NCI-H2081 treated with DMSO at 0.1 percent for 48 hours (cell line): ENCODE measurements at regions not wholly inside any gene's neighbourhood (a gene's known extent, or its start where the extent isn't known, plus 50 kb on each side); places are given as distances from the start of the nearest gene placed in this dataset.
"Not testable (repeated sequence)": the region's sequence is repeated elsewhere in the genome, so short reads cannot be mapped to it uniquely, and the experiment has no call there.

Experiments used
- DNase-seq: peaks from one replicate; lab custom pipeline; 2025; lab: John Stamatoyannopoulos, UW

- no peak for DNase-seq
Observed at GRCh38 chr12:75868501-75868900, 163.1 kb downstream of the PHLDA1 start.

- DNase-seq = no peak
Observed at GRCh38 chr12:75865315-75865714, 166.3 kb downstream of the PHLDA1 start.

- DNase-seq = no peak
Observed at GRCh38 chr12:75864161-75864560, 167.4 kb downstream of the PHLDA1 start.

DNA sequence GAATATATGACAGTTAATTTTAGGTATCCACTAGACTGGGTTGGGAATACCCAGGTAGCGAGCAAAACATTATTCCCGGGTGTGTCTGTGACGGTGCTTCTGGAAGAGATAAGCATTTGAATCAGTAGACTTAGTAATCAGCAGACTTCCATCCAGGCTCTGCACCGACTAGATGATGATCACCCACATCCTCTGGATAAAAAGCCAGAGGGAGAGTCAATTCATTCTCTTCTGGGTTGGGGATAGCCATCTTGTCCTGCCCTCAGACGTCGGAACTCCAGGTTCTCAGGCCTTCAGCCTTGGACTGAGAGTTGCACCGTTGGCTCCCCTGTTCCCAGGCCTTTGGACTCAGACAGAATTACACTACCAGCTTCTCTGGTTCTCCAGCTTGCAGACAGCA lies 168.0 kb downstream of the PHLDA1 start:
- DNase-seq = no peak

DNA sequence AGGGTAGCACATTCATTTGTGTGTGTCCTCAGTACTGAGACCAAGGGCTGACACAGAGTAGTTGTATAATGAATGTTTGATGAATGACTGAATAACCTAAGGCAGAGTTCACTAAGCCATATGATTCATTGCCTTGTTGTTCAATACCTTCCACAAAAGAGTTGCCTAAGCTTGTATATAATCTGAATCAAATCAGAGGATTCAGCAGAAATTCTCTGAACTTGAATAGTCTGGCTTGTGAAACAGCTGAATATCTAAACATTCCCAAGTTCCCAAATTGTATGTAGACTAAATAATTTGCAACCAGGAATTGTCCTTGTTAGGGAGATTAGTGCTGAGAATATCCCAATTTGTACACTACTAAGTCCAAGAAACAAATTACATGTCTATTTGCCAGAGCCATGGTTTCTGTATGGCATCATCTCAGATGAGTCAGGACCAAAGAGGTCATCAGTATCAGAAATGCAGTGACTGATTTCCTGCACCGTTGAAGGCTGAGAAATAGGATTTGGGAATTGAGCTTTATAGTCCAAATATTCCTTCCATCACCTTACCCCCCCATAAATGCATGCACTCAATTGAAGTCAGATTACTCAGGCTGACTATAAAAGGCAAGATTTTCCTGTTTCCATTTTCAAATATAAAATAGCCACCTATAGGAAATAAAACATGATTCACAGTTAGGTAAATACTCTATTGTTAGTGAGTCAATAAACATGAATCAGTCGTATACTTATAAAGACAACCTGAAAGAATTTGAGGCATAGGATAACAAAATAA lies 168.7 kb downstream of the PHLDA1 start:
- no peak for DNase-seq

- DNase-seq = no peak
Observed at GRCh38 chr12:75859868-75860267, 171.7 kb downstream of the PHLDA1 start.

- no peak for DNase-seq
Observed at GRCh38 chr12:75856235-75856634, 175.3 kb downstream of the PHLDA1 start.

DNA sequence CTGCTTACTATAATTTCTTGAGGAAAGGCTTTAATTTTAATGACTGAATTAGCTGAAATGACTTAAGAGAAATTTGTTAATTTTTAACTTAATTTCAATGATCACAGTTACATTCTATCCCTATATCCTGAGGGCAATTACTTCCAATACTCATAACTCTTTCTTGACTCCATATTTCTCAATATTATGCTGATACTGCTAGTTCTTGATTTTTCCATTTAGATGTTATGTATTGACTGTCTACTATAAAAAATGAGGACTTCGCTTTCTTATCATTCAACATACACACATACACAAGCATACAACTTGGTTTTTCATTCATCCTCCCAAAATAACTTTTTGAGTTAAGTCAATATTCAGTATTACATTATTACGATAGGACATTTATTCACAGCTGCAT lies 176.2 kb downstream of the PHLDA1 start:
- no peak for DNase-seq

DNA sequence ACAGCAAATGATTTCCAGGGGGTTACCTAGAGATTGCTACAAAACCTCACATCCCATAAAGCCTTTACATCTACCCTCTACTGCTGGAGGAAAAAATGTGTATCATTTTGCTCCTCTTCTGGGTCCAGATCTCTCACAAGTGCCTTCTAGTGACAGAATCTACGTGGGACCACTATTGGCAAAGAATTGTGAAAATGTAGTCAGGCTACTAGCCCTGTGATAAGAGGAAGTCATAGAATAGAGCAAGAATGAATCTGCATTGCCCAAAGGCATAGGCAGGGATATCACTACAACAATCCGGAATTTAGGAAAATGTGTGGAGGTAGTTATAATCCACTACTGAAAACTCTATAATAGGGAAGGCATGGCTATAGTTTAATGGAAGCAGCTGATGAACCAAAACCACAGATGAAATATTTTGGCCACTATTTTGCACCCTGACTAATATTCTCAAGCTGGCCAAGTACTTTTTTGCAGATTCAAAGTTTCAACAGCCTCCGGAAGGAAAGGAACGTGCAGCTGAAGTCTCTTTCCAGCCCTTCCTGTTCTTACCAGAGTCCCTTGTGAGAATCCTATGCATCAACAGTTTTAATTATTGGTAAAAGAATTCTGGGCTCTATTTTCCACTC lies 176.8 kb downstream of the PHLDA1 start:
- DNase-seq = no peak

GRCh38 chr12:75854137-75854536 lies 177.4 kb downstream of the PHLDA1 start:
- DNase-seq = not testable (repeated sequence)

DNA sequence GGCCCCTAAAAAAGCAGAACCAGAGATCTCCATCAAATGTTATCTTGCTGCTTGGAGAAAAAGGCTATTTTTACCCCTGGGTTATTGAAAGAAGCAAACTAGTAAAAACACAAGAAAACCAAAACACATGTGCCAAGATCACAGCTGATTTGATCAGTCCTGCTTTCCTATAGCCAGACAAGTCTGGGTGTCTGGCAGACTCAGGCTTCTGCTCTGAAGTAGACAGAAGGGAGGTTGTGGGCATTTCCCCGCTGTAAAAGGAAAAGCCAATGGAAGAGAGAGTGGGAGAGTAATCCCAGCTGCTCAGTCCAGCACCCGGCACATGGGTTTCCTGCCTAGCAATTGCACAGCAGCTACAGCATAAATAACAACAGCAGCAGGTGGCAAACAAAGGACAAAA lies 177.9 kb downstream of the PHLDA1 start:
- no peak for DNase-seq

- no peak for DNase-seq
Observed at GRCh38 chr12:75852956-75853355, 178.6 kb downstream of the PHLDA1 start.

DNA sequence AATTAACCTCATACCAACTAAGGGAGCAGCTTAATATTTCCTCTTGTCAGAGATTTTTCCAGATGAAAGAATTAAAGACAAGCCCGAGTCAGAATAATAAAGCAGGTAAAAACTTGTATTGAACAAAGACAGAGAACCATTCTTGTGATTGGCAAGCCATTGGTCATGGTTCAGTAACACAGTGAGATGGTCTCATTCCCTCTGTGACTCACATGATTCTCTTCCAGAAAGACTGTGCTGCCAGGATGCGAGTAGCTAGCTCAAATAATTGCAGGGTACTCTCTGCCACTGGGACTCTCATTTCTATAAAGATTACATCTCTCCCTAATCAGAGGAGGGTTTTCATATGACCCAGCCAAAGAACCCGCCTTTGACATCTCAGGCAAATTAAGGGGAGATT lies 179.4 kb downstream of the PHLDA1 start:
- no peak for DNase-seq

DNA sequence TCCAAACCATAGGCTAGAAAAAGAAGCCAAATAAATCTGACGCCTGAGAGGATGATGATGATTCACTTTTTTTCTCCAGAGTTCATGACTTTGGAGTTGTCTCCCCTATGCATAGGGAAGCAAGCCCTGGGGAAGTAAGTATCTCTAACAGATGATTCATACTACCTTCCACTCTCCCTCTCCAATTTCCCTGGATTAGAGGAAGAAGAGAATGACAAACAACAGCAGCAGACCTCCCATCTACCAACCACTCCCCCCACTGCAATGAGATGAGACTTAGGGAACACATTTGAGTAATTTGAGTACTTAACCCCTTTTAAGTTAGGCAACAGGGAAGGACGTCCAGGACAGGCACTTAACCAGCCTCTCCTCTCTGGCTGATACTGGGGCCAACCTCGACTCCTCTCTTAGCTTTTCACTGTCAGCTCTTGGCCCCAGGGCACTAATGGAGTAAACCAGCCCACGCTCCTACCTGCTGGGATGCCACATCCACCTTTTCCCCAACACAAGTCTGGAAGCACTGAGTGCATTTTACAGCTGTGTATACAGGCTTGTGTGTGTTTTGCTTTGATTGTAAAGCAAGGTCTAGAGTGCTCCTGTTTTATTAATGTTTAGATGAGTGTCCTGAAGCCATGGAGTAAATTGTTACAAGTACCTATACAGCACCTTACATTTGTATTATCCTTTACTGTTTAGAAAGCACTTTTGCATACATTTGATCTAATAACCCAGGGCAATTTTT lies 180.7 kb downstream of the PHLDA1 start:
- no peak for DNase-seq

DNA sequence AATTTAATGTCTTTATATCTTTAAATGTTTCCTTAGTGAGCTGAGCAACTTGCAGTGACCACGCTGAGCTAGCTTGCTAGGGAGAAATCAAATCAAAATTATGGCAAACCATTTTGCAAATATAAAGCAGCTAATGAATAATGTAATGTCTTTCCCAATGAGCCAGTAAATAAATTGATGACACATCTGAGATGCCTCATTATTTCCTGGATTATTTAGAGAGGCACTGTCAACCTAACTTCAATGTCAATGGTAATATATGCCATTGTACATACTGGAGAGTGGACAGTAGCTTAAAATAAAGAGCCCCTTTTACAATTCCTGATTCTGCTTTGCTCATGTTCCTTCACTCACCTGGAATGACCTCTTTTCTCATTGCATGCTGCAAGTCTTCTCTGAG lies 182.6 kb downstream of the PHLDA1 start:
- no peak for DNase-seq

GRCh38 chr12:75848431-75848925 lies 183.1 kb downstream of the PHLDA1 start:
- DNase-seq = no peak

GRCh38 chr12:75846102-75846501 lies 185.5 kb downstream of the PHLDA1 start:
- no peak for DNase-seq

GRCh38 chr12:75844985-75845384 lies 186.6 kb downstream of the PHLDA1 start:
- no peak for DNase-seq

- no peak for DNase-seq
Observed at GRCh38 chr12:75844049-75844770, 187.4 kb downstream of the PHLDA1 start.

DNA sequence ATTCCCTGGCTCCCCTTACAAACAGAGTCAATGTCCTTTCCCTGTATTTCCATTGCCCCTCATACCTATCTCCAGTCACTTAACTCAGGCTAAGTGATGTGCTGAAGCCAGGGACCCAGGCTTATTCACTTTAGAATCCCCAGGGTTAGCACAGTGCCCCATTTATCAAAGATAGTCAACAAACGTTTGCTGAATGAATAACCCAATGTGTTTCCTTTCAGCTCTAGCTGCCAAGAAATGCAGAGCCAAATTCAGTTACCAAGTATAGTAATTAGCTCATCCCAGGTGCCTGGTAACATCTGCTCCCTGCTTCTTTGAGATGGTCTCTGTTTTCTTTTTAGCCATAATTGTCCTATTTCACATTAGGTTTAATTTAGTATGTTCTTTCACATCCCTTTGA lies 189.5 kb downstream of the PHLDA1 start:
- DNase-seq = peak; percentile 51

GRCh38 chr12:75840994-75841355 lies 190.6 kb downstream of the PHLDA1 start:
- DNase-seq = no peak

DNA sequence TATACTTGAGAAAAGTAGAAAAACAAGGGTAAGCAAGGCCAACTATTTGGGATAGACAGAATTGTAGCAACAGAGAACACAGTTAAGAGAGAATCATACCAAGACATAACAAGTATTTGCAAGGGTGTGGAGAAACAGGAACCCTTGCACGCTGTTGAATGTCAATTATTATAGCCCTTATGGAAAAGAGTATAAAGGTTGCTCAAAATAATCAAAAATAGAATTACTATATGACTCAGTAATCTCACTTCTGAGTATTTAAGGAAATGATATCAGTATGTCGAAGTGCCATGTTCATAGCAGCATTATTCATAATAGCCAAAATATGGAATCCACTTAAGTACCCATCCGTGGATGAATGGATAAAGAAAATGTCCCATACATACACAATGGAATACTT lies 193.3 kb downstream of the PHLDA1 start:
- DNase-seq = no peak
